Amygdala (tissue), 56 donors: ENCODE measurements at regions not wholly inside any gene's neighbourhood (a gene's known extent, or its start where the extent isn't known, plus 50 kb on each side); places are given as distances from the start of the nearest gene placed in this dataset.

Source experiments
- DNase-seq, 56 donors: peaks; one replicate each; lab custom pipeline; 2025; lab: John Stamatoyannopoulos, UW

GRCh38 chr1:222048094-222048595 lies 306.3 kb upstream of the DUSP10 start:
- no peak for DNase-seq

GRCh38 chr1:222047366-222047765 lies 305.5 kb upstream of the DUSP10 start:
- no peak for DNase-seq

- no peak for DNase-seq
Observed at GRCh38 chr1:222046684-222047263, 304.9 kb upstream of the DUSP10 start.

GRCh38 chr1:222045786-222046185 lies 303.9 kb upstream of the DUSP10 start:
- DNase-seq, result no peak

GRCh38 chr1:222045236-222045635 lies 303.3 kb upstream of the DUSP10 start:
- no peak for DNase-seq

- peak in 5 of 56 donors; percentile 6 to 34 (median 23) for DNase-seq
Observed at GRCh38 chr1:222043444-222044292, 301.8 kb upstream of the DUSP10 start.

GRCh38 chr1:222042120-222042519 lies 300.2 kb upstream of the DUSP10 start:
- DNase-seq, result no peak

- no peak for DNase-seq
Observed at GRCh38 chr1:222040955-222041354, 299.1 kb upstream of the DUSP10 start.

GRCh38 chr1:222040121-222040805 lies 298.4 kb upstream of the DUSP10 start:
- DNase-seq, result no peak

GRCh38 chr1:222038971-222039370 lies 297.1 kb upstream of the DUSP10 start:
- DNase-seq, result no peak

- DNase-seq, result no peak
Observed at GRCh38 chr1:222037720-222038119, 295.8 kb upstream of the DUSP10 start.

- peak in 1 of 56 donors; percentile 6 for DNase-seq
Observed at GRCh38 chr1:222034790-222035189, 292.9 kb upstream of the DUSP10 start.

GRCh38 chr1:222033450-222033849 lies 291.6 kb upstream of the DUSP10 start:
- DNase-seq, result no peak

GRCh38 chr1:222031318-222031717 lies 289.4 kb upstream of the DUSP10 start:
- DNase-seq, result no peak

- no peak for DNase-seq
Observed at GRCh38 chr1:222028676-222029075, 286.8 kb upstream of the DUSP10 start.

- no peak for DNase-seq
Observed at GRCh38 chr1:222028116-222028515, 286.2 kb upstream of the DUSP10 start.

- DNase-seq, result no peak
Observed at GRCh38 chr1:222026280-222026679, 284.4 kb upstream of the DUSP10 start.

GRCh38 chr1:222023025-222023424 lies 281.1 kb upstream of the DUSP10 start:
- DNase-seq, result no peak

GRCh38 chr1:222021129-222021528 lies 279.2 kb upstream of the DUSP10 start:
- no peak for DNase-seq

- DNase-seq, result no peak
Observed at GRCh38 chr1:222020553-222020952, 278.7 kb upstream of the DUSP10 start.

GRCh38 chr1:222019029-222019428 lies 277.1 kb upstream of the DUSP10 start:
- no peak for DNase-seq
